IMR-90 (cell line): ENCODE measurements at regions not wholly inside any gene's neighbourhood (a gene's known extent, or its start where the extent isn't known, plus 50 kb on each side); places are given as distances from the start of the nearest gene placed in this dataset.
A peak's percentile ranks its signal among the peaks of the same experiment; 100 is the strongest.

Experiments
- BHLHE40 ChIP-seq: fragments of 150-350 bp; IDR thresholded peaks from 2 replicates; pipeline ENCODE4 v1.6.1; 2016; ENCODE audit warnings: mild to moderate bottlenecking, low read depth, low read length
- CEBPB ChIP-seq: IDR thresholded peaks from 2 replicates; pipeline ENCODE4 v1.6.1; 2012; ENCODE audit warnings: low read depth, low read length, improper control_type of control experiment
- CHD1 ChIP-seq: IDR thresholded peaks from 2 replicates; pipeline ENCODE4 v1.6.1; 2012; ENCODE audit warnings: low read depth, low read length, improper control_type of control experiment
- CTCF ChIP-seq: conservative IDR thresholded peaks from 2 replicates; pipeline ENCODE4 v1.5.1; 2012; ENCODE audit warnings: mild to moderate bottlenecking, low read depth, low read length, improper control_type of control experiment
- FOS ChIP-seq: fragments of 150-350 bp; IDR thresholded peaks from 2 replicates; pipeline ENCODE4 v1.6.1; 2016; ENCODE audit warnings: low read depth, low read length
- MAFK ChIP-seq: IDR thresholded peaks from 2 replicates; pipeline ENCODE4 v1.6.1; 2012; ENCODE audit warnings: low read depth, low read length, improper control_type of control experiment
- MAZ ChIP-seq: IDR thresholded peaks from 2 replicates; pipeline ENCODE4 v1.6.1; 2012; ENCODE audit warnings: low read depth, mild to moderate bottlenecking, low read length, improper control_type of control experiment, moderate library complexity, borderline replicate concordance
- POLR2A ChIP-seq: IDR thresholded peaks from 2 replicates; pipeline ENCODE4 v1.6.1; 2012; ENCODE audit warnings: mild to moderate bottlenecking, low read depth, low read length
- RAD21 ChIP-seq: IDR thresholded peaks from 2 replicates; pipeline ENCODE4 v1.6.1; 2012; ENCODE audit warnings: low read length, improper control_type of control experiment
- RCOR1 ChIP-seq: IDR thresholded peaks from 2 replicates; pipeline ENCODE4 v1.6.1; 2012; ENCODE audit warnings: mild to moderate bottlenecking, low read length, improper control_type of control experiment; ENCODE audit not compliant: insufficient replicate concordance
- RFX5 ChIP-seq: IDR thresholded peaks from 2 replicates; pipeline ENCODE4 v1.8.0; 2012; ENCODE audit warnings: low read depth, mild to moderate bottlenecking, low read length, moderate library complexity
- SMC3 ChIP-seq: fragments of 150-350 bp; IDR thresholded peaks from 2 replicates; pipeline ENCODE4 v1.6.1; 2016; ENCODE audit warnings: low read depth, mild to moderate bottlenecking, antibody characterized with exemption, low read length, moderate library complexity
- USF2 ChIP-seq: fragments of 150-350 bp; IDR thresholded peaks from 2 replicates; pipeline ENCODE4 v1.6.1; 2017; ENCODE audit warnings: mild to moderate bottlenecking, antibody characterized with exemption, low read length, low read depth

GRCh38 chr2:82307511-82307910, 2003.0 kb upstream of the LRRTM1 start:
- TF ChIP-seq RCOR1 (no peak), CTCF (no peak), POLR2A (no peak), CHD1 (no peak), MAFK (peak; percentile 89), RAD21 (no peak), MAZ (no peak), CEBPB (no peak), RFX5 (no peak), USF2 (no peak), FOS (no peak), SMC3 (no peak), BHLHE40 (no peak)
